ENCODE measurements at regions not wholly inside any gene's neighbourhood (a gene's known extent, or its start where the extent isn't known, plus 50 kb on each side); places are given as distances from the start of the nearest gene placed in this dataset.

- no peak for DNase-seq
Measured at GRCh38 chr2:217183471-217183870, 323.6 kb upstream of the TNP1 start.

- no peak for DNase-seq
Measured at GRCh38 chr2:217182926-217183325, 323.1 kb upstream of the TNP1 start.

DNA sequence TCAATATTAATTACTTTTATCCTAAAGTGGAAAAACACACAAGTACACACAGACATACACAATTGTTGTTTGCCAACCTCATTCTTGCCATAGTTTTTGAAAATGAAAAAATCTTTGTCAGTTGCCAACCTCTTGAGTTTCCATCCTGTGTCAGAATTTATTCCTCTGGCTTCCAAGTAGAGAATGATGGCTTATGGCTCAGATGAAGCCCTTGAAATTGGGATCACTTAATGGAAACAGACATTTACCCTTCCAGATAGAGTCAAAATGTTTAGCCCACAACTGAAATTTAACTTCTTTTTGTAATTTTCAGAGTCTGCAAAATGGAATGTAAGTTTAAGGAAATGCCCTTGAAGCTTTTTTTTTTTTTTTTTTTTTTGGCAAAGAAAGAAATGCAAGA is 321.6 kb upstream of the TNP1 start:
- DNase-seq, result no peak

DNA sequence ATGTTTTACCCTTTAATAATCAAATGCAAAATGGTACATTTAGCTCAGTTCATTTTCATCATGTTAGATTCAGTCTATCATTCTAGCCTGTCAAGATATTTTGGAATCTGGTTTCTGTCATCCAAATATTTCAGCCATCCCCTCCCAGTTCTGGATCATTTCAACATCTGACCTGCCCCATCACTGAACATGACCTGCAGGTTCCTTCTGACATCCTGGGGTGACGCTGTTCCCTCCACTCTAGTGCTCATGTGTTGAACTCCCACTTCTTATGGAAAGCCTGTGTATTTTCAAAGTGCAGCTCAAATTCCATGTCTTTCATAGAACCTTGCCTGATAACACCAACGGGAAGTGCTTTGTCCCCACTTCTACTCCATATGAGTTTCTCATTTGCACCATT is 320.0 kb upstream of the TNP1 start:
- no peak for DNase-seq

- no peak for DNase-seq
Measured at GRCh38 chr2:217178341-217178740, 318.5 kb upstream of the TNP1 start.

DNA sequence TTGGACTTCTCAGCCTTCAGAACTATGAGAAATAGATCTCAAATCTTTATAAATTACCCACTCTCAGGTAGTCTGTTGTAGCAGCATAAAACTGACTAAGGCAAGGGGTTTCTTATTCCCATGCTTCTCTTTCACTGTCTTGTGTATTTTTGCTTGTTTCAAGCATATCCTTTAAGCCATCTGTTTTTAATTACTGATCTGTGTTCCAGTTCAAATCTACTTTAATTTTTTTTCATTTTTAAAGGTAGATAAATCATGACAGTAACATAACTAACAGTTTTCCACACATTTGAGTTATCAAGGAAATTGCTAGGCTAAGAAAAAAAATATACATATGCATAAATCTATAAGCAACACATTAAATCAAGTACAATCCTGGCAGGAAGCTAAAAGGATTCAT is 317.9 kb upstream of the TNP1 start:
- no peak for DNase-seq

- DNase-seq, result no peak
Measured at GRCh38 chr2:217171874-217172273, 312.0 kb upstream of the TNP1 start.

- no peak for DNase-seq
Measured at GRCh38 chr2:217168496-217168895, 308.6 kb upstream of the TNP1 start.

- DNase-seq, result no peak
Measured at GRCh38 chr2:217167531-217167930, 307.7 kb upstream of the TNP1 start.

DNA sequence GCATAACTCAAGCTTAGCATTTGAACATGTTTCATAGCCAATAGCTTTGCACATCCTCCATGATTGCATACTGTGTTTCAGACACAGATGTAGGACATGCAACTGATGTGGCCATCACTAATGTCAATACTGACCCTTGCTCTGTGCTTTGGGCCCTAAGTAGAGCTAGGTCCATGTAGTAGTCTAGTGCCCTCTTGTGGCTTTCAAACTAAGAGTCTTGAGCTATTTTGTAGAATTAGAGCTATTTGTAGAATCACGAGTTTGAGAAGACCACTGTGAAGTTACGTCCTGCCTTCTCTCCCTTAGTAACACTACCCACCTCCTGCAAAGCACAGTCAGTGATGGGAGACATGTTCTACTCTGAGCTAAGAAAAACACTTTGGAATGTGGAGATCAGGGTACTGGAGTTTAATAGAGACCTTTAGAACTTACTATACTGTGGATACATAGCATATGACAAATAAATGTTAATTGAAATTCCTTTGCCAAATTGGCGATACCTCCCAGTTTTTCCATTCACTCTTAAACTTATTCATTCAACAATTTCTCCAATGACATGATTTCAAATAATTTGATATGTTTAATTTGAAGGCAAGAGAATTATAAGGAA is 306.5 kb upstream of the TNP1 start:
- DNase-seq, result no peak

GRCh38 chr2:217165547-217165946 is 305.7 kb upstream of the TNP1 start:
- no peak for DNase-seq

- no peak for DNase-seq
Measured at GRCh38 chr2:217163987-217164386, 304.1 kb upstream of the TNP1 start.

- DNase-seq, result no peak
Measured at GRCh38 chr2:217162533-217162932, 302.7 kb upstream of the TNP1 start.

- no peak for DNase-seq
Measured at GRCh38 chr2:217160978-217161973, 301.4 kb upstream of the TNP1 start.

- no peak for DNase-seq
Measured at GRCh38 chr2:217160103-217160743, 300.4 kb upstream of the TNP1 start.

DNA sequence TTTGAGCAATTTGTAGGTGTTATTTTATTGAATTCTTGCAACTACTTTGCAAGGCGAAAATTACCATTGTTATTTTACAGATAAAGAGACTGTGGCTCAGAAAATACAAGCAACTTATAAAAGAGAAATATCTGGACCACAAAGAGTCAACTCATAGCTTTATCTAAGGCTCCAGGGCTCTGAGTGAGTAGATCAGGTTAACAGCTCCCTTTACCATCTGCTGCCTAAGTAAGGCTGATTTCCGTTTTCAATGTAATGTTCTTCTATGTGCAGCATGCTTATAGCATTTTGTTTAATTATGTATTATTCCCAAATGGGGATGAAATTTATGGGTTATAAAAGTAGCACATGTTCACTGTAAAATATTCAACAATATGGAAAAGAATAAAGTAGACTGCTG is 299.1 kb upstream of the TNP1 start:
- no peak for DNase-seq

- no peak for DNase-seq
Measured at GRCh38 chr2:217157581-217157980, 297.7 kb upstream of the TNP1 start.

DNA sequence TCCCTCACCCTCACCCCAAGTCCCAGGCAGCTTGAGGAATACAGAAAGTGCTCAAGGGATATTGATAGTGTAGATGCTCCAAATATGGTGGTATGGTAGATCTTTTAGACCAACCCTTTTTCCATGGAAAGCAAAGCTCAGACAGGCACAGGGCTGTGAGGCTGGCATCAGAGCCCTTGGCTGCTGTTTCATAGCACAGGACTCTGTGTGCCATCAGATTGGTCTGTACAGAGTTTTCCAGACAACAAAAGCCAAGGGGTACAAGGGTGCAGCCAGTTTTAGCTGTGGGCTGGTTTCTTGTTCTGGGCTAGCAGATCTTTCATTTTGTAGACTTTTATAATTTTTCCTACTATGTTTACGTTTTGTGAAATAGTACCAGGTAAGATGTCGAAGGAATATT is 296.9 kb upstream of the TNP1 start:
- DNase-seq, result no peak

- no peak for DNase-seq
Measured at GRCh38 chr2:217154923-217155322, 295.1 kb upstream of the TNP1 start.

- DNase-seq, result no peak
Measured at GRCh38 chr2:217153510-217153909, 293.6 kb upstream of the TNP1 start.

DNA sequence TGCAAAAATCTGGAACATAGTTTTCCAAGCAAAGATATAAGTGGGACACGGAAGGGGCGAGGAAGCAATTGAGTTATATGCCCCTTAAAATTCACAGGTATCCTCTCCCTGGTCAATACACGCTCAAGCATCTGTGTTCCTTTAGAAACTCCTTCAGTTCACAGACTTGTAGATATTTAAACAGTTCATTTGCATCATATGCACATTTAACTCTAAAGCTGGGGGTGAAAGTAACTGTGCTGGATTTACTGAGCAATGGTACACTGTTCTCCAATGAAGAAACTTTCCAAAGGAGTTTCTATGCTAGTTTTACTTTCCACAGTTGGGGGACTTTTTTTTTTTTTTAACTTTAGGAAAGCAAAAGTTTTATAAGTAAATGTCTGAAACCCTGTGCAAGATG is 293.0 kb upstream of the TNP1 start:
- no peak for DNase-seq

- DNase-seq, result no peak
Measured at GRCh38 chr2:217151509-217152206, 291.8 kb upstream of the TNP1 start.

DNA sequence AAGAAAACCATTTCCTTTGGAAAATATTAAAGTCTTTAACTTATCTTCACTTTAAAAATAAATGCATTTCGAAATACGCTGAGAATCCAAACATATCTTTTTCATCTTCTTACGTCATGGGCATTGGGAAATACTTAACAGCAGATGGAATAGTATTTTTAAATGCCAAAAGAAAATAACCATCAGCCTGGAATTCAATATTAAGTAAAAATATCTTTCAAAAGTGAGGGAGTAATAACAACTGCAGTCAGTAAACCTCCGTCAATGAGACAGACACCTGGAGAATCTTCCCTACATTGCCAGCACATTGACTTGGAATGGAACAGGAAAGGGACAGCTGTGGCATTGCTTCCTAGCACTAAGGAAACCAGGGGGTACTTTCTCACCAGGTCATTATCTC is 290.4 kb upstream of the TNP1 start:
- no peak for DNase-seq

Data from GF-D8 (cell line).